ENCODE measurements at regions not wholly inside any gene's neighbourhood (a gene's known extent, or its start where the extent isn't known, plus 50 kb on each side); places are given as distances from the start of the nearest gene placed in this dataset.

DNA sequence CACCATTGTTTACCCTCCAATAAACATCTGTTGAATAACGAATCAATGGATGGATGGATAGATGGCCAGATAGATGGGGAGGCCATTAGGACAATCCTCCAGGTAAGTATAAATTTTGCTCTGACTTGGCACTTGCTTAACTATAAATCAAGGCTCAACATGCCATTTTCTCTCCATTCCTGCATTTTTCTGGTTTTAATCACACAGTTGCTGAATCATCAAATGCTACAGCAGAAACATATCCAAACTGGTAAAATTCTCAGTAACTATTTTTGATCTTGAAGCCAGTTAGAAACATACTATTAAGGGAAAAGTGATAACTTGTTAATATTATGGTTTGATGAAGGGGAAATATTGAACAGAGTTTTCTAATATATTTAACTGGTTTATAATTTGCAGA lies 71.5 kb upstream of the MTAP start:
- no peak overlapping the region for H3K27ac ChIP-seq (ENCODE audit: extremely low read length, insufficient read depth, low read length)
- no peaks in the 10 kb centered on the region for H3K9me3 ChIP-seq (ENCODE audit: low read length)
- no peak overlapping the region for H3K4me3 ChIP-seq (replicated peaks in 1 of 3; ENCODE audit: insufficient read depth in 1 of 3, low read depth in 2 of 3, low read length in 3 of 3)
- no peak overlapping the region for H3K9ac ChIP-seq (ENCODE audit: insufficient read depth, low read depth, low read length)
- in situ Hi-C loops (cut with HindIII; ENCODE audit: extremely low pct_ligation_motif_present, low pct_unique_long_range_greater_than_20kb): no loop called here
- H3K36me3 ChIP-seq (replicated peaks in 1 of 2; ENCODE audit: control insufficient read depth in 1 of 2, insufficient read depth in 2 of 2, low read length in 2 of 2): no peaks in the 10 kb centered on the region
- 0% methylated on average over 1 of the region's 1 CpG for WGBS (ENCODE audit: low lambda C conversion rate)
- H4K20me1 ChIP-seq (ENCODE audit: insufficient read depth, low read length): no peaks in the 10 kb centered on the region
- FAIRE-seq (no peak), DNase-seq (ENCODE audit: low spot score) (no peak), ATAC-seq (no peak)
- ChIA-PET POLR2A (no interaction called here), CTCF (ENCODE audit: low intra/inter-chr PET ratio, low total read pairs) (no interaction called here)
- no peaks in the 10 kb centered on the region for H3K4me1 ChIP-seq (ENCODE audit: insufficient read depth, low read length)
- TF ChIP-seq MAFK (conservative IDR thresholded peaks at IDR 0.05 in 1 of 2, IDR thresholded peaks at IDR 0.05 in 1 of 2; ENCODE audit: low read length in 2 of 2) (peak in 1 of 2 experiments; percentile 56; a peak in 2 of 4 replicates), MAFF (IDR thresholded peaks at IDR 0.05; ENCODE audit: low read depth, low read length) (0 out of 2 replicates have a peak, but pooled peaks have one; percentile 14), EEA1 (CRISPR knock-in tag; IDR thresholded peaks at IDR 0.05; ENCODE audit: borderline replicate concordance) (no peak)
- no TSS peak for BruUV-seq (replicated peaks)
- no peaks in the 10 kb centered on the region for H3K79me2 ChIP-seq (ENCODE audit: insufficient read depth, low read length)
- intact Hi-C loops (cut with micrococcal nuclease; ENCODE audit: unreplicated experiment): no loop called here
- no peak overlapping the region for H2AFZ ChIP-seq (ENCODE audit: low read length)
- H3K27me3 ChIP-seq (ENCODE audit: control insufficient read depth in 1 of 2, insufficient read depth in 2 of 2, low read length in 2 of 2): no peaks in the 10 kb centered on the region
- H3K4me2 ChIP-seq (ENCODE audit: low read depth, low read length): no peak overlapping the region

DNA sequence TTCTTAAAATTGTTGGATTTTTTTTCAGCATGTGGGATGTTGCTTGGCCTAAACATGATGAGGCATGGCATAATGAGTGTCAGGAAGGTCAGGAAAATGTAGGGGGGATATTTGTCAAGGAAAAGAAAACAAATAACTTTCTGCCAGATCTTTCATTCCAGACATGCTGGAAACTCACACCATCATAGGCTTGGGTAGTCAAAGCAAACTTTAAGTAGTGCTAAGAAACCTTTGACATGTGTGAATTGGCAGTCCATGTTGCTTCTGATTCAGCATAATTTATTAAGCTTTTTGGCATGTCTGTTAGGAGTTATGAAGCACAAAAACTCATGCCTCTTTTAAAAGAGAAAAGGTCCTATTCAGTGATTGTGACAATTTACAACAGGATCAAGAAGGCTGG lies 61.3 kb upstream of the MTAP start:
- CTCF ChIA-PET (ENCODE audit: low intra/inter-chr PET ratio, low total read pairs): no interaction called here
- no peak for FAIRE-seq
- TF ChIP-seq, protein P1, sequence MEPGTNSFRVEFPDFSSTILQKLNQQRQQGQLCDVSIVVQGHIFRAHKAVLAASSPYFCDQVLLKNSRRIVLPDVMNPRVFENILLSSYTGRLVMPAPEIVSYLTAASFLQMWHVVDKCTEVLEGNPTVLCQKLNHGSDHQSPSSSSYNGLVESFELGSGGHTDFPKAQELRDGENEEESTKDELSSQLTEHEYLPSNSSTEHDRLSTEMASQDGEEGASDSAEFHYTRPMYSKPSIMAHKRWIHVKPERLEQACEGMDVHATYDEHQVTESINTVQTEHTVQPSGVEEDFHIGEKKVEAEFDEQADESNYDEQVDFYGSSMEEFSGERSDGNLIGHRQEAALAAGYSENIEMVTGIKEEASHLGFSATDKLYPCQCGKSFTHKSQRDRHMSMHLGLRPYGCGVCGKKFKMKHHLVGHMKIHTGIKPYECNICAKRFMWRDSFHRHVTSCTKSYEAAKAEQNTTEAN (CRISPR knock-in tag; conservative IDR thresholded peaks at IDR 0.05): no peak
- TF ChIP-seq, protein P2, sequence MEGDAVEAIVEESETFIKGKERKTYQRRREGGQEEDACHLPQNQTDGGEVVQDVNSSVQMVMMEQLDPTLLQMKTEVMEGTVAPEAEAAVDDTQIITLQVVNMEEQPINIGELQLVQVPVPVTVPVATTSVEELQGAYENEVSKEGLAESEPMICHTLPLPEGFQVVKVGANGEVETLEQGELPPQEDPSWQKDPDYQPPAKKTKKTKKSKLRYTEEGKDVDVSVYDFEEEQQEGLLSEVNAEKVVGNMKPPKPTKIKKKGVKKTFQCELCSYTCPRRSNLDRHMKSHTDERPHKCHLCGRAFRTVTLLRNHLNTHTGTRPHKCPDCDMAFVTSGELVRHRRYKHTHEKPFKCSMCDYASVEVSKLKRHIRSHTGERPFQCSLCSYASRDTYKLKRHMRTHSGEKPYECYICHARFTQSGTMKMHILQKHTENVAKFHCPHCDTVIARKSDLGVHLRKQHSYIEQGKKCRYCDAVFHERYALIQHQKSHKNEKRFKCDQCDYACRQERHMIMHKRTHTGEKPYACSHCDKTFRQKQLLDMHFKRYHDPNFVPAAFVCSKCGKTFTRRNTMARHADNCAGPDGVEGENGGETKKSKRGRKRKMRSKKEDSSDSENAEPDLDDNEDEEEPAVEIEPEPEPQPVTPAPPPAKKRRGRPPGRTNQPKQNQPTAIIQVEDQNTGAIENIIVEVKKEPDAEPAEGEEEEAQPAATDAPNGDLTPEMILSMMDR (CRISPR knock-in tag; IDR thresholded peaks at IDR 0.05): no peak
- no peak for TF ChIP-seq RCOR2 (CRISPR knock-in tag; IDR thresholded peaks at IDR 0.05)
- no peak for TF ChIP-seq GATA4 (IDR thresholded peaks at IDR 0.05; ENCODE audit: borderline replicate concordance, low read depth)
- TF ChIP-seq GABPA (IDR thresholded peaks at IDR 0.05; ENCODE audit: low read depth, low read length): no peak
- TF ChIP-seq GABPA (CRISPR knock-in tag; IDR thresholded peaks at IDR 0.05; ENCODE audit: low read depth): no peak
- TF ChIP-seq TMF1 (CRISPR knock-in tag; IDR thresholded peaks at IDR 0.05; ENCODE audit: low read depth): no peak
- TF ChIP-seq ZKSCAN8 (CRISPR knock-in tag; IDR thresholded peaks at IDR 0.05; ENCODE audit: borderline replicate concordance): no peak
- TF ChIP-seq, protein P3, sequence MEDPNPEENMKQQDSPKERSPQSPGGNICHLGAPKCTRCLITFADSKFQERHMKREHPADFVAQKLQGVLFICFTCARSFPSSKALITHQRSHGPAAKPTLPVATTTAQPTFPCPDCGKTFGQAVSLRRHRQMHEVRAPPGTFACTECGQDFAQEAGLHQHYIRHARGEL (CRISPR knock-in tag; IDR thresholded peaks at IDR 0.05): no peak
- TF ChIP-seq, protein P4, sequence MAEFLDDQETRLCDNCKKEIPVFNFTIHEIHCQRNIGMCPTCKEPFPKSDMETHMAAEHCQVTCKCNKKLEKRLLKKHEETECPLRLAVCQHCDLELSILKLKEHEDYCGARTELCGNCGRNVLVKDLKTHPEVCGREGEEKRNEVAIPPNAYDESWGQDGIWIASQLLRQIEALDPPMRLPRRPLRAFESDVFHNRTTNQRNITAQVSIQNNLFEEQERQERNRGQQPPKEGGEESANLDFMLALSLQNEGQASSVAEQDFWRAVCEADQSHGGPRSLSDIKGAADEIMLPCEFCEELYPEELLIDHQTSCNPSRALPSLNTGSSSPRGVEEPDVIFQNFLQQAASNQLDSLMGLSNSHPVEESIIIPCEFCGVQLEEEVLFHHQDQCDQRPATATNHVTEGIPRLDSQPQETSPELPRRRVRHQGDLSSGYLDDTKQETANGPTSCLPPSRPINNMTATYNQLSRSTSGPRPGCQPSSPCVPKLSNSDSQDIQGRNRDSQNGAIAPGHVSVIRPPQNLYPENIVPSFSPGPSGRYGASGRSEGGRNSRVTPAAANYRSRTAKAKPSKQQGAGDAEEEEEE (CRISPR knock-in tag; IDR thresholded peaks at IDR 0.05; ENCODE audit: borderline replicate concordance): no peak
- TF ChIP-seq CEBPB (IDR thresholded peaks at IDR 0.05; ENCODE audit: borderline replicate concordance, low read depth, low read length): no peak
- no peak for TF ChIP-seq MIXL1 (CRISPR knock-in tag; IDR thresholded peaks at IDR 0.05)
- no peak for TF ChIP-seq ZNF547 (CRISPR knock-in tag; IDR thresholded peaks at IDR 0.05)
- TF ChIP-seq HOXD1 (CRISPR knock-in tag; IDR thresholded peaks at IDR 0.05): no peak

More for the DNA sequence above, 61.3 kb upstream of the MTAP start:
- POLR2A ChIA-PET: no interaction called here
- no peaks in the 10 kb centered on the region for H3K36me3 ChIP-seq (replicated peaks in 1 of 2; ENCODE audit: control insufficient read depth in 1 of 2, insufficient read depth in 2 of 2, low read length in 2 of 2)
- DNase-seq (ENCODE audit: low spot score) (no peak), ATAC-seq (no peak)
- no peaks in the 10 kb centered on the region for H3K79me2 ChIP-seq (ENCODE audit: insufficient read depth, low read length)
- no peak overlapping the region for H3K4me3 ChIP-seq (replicated peaks in 1 of 3; ENCODE audit: insufficient read depth in 1 of 3, low read depth in 2 of 3, low read length in 3 of 3)
- H3K4me1 ChIP-seq (ENCODE audit: insufficient read depth, low read length): no peaks in the 10 kb centered on the region
- H3K9me3 ChIP-seq (ENCODE audit: low read length): no peaks in the 10 kb centered on the region
- BruUV-seq (replicated peaks): no TSS peak
- H3K27me3 ChIP-seq (ENCODE audit: control insufficient read depth in 1 of 2, insufficient read depth in 2 of 2, low read length in 2 of 2): no peaks in the 10 kb centered on the region
- H3K9ac ChIP-seq (ENCODE audit: insufficient read depth, low read depth, low read length): no peak overlapping the region
- no peak overlapping the region for H3K4me2 ChIP-seq (ENCODE audit: low read depth, low read length)
- H2AFZ ChIP-seq (ENCODE audit: low read length): no peak overlapping the region
- intact Hi-C loops (cut with micrococcal nuclease; ENCODE audit: unreplicated experiment) (no loop called here), in situ Hi-C loops (cut with HindIII; ENCODE audit: extremely low pct_ligation_motif_present, low pct_unique_long_range_greater_than_20kb) (no loop called here)
- no peaks in the 10 kb centered on the region for H4K20me1 ChIP-seq (ENCODE audit: insufficient read depth, low read length)
- no peak overlapping the region for H3K27ac ChIP-seq (ENCODE audit: extremely low read length, insufficient read depth, low read length)

Data from HepG2 (cell line).